Peyer's patch (tissue), 4 donors: ENCODE measurements at regions not wholly inside any gene's neighbourhood (a gene's known extent, or its start where the extent isn't known, plus 50 kb on each side); places are given as distances from the start of the nearest gene placed in this dataset.

Experiments
- CTCF ChIP-seq, 6 experiments: fragments of 450-650 bp in 4 of 6; fragments of 200-600 bp in 2 of 6; sonication (generic) in 1 of 6; IDR thresholded peaks; one replicate each; pipeline ENCODE4 v1.5.1; 2017 to 2019; ENCODE audit warnings: antibody characterized with exemption in 6 of 6, mild to moderate bottlenecking in 3 of 6, moderate library complexity in 1 of 6
- POLR2A ChIP-seq, 2 donors: fragments of 450-650 bp; IDR thresholded peaks; one replicate each; pipeline ENCODE4 v1.5.1; 2017; ENCODE audit warnings: antibody characterized with exemption in 2 of 2, mild to moderate bottlenecking in 2 of 2, moderate library complexity in 2 of 2

GRCh38 chr18:9017167-9017904 lies 85.2 kb upstream of the NDUFV2 start:
- no peak for TF ChIP-seq POLR2A (IDR thresholded peaks at IDR 0.05)
- no peak for TF ChIP-seq CTCF (IDR thresholded peaks at IDR 0.05)
